Stimulated activated CD4-positive, alpha-beta T cell treated with anti-CD3 and anti-CD28 coated beads, TNF-alpha, amount 100 ng/mL, for 24 hours (primary cell): ENCODE measurements at regions not wholly inside any gene's neighbourhood (a gene's known extent, or its start where the extent isn't known, plus 50 kb on each side); places are given as distances from the start of the nearest gene placed in this dataset.

Experiments used
- DNase-seq, 3 experiments: peaks; one replicate each; pipeline ENCODE4 v3.0.0-alpha.2; 2020; ENCODE audit warnings: low read depth in 3 of 3

DNA sequence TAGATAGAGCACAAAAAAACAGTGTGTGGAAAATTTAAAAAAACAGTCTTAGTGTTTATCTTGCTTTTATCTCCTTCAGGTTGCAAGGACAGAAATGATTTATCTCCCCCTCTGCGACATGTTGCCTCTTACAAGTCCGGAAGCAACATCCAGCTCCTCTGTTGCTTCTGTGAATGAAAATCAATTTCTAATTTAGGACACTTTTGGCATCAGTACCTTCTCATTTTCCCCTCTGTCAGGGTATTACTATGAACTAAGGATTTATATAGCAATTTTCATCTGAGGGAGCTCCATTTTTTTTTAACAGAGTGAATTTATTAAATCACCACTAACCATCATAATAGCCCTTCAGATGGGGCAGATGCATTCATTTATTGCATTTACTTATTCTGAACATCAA is 116.6 kb upstream of the PLXNC1 start:
- DNase-seq = no peak

- DNase-seq = no peak
Observed at GRCh38 chr12:94032368-94032767, 116.0 kb upstream of the PLXNC1 start.

GRCh38 chr12:94033101-94033500 is 115.3 kb upstream of the PLXNC1 start:
- no peak for DNase-seq

DNA sequence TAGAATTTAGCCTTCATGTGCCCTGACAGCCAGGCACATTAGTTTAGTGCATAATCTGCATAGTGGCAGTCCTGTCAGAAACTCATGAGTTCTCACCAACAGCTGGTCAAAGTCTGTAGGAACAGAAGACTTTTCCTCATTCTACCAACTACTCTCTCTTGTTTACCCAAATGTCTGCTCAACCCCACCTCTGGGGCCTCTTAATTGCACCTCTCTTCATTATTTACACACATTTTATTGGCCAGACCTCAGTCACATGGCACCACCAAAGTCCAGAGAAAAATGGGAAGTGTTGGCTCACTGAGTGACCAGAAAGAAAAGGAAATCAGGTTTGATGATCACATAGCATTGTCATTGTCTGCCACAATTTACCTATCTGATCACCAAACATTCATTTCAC is 114.6 kb upstream of the PLXNC1 start:
- DNase-seq = no peak

DNA sequence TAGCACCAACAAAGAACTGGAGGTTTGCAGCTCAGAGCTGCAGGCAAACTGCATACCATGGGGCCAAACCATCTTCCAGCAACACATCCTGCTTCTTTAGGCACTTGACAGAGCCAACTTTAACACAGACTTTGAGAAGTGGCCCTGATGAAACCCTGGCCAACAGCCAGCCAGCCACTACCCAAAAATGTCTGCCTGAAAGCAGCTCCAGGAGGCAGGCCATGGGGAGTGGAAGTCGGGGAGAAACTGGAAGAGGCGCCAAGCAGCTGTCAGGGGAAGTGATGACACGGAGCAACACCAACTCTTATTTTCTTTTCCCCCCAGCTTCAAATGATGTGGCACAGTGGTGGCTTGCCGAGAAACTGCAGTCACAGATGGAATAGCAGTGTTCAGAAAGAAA is 110.9 kb upstream of the PLXNC1 start:
- no peak for DNase-seq

DNA sequence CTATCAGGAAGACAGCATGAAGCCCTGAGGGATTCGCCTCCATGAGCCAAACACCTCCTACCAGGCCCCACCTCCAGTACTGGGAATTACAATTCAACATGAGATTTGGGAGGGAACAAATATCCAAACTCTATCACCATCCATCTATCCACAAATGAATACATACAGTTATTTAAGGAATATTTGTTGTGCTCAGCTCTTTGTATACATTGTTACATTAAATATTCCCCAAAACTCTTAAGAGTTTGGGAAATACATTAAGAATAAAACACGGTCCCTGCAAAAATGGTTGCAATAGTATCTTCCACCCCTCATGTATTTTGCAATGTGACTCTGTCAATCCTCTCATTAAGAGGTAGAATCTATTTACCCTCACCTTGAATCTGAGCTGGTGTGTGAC is 109.8 kb upstream of the PLXNC1 start:
- DNase-seq = no peak

DNA sequence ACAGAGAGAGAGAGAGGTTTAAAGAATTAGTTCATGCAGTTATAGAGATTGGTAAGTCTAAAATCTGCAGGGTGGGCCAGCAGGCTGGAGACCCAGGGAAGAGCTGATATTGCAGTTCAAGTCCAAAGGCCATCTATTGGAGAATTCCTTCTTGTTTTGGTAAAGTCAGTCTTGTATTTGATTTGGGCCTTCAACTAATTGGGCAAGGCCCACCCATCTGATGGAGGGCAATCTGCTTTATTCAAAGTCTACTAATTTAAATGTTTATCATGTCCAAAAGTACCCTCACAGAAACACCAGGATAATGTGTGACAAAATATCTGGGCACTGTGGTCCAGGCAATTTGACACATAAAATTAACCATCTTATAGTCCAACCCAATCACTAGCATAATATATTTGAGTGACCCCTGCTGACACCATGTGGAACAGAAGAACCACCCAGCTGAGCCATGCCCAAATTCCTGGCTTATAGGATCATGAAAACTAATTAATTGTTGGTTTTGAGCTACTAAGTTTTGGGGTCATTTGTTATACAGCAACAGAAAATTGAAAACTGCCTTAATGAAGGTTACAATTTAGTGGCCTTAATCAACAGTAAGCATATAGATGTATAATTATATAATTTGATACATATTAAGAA is 109.1 kb upstream of the PLXNC1 start:
- no peak for DNase-seq

GRCh38 chr12:94039914-94040313 is 108.5 kb upstream of the PLXNC1 start:
- DNase-seq = no peak

- DNase-seq = no peak
Observed at GRCh38 chr12:94041850-94042249, 106.5 kb upstream of the PLXNC1 start.

DNA sequence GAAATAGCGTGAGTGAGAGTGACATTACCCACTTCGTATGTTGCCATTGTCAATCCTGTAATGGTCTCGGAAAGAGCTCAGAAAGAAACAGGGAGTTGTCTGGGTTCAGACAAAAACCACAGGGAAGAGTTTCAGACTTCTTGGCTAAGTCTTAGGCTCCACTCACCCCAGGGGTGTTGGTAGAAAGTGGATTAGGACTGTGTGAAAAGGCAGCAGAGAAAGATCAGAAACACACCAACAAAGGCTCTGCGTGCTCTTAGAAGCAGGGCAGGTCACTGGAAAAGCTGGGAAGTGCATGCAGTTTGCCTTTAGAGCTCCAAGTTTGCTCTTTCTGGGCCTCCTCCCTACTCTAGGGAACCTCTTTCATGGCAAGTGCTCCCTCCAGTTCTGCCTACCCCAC is 106.1 kb upstream of the PLXNC1 start:
- no peak for DNase-seq

GRCh38 chr12:94046626-94047410 is 101.6 kb upstream of the PLXNC1 start:
- no peak for DNase-seq

- DNase-seq = no peak
Observed at GRCh38 chr12:94047781-94048567, 100.4 kb upstream of the PLXNC1 start.

DNA sequence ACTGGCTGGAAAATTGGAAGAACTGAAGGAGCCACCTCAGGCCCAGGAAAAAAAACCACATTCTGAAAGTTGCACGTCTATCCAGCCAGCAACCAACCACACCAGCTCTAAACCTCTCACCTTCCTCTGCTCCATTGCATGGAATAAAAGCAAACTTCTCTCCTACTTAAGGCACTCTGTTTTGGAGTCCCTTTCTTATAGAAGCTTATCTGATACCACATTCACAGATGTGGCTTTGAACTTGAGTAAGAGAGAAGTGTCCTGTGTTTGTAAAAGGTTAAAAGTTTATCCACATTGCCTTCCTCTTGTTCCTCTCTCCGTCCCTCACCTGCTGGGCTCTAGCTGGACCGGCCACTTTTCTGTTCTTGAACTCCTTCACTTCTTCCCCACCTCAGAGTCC is 99.6 kb upstream of the PLXNC1 start:
- no peak for DNase-seq

DNA sequence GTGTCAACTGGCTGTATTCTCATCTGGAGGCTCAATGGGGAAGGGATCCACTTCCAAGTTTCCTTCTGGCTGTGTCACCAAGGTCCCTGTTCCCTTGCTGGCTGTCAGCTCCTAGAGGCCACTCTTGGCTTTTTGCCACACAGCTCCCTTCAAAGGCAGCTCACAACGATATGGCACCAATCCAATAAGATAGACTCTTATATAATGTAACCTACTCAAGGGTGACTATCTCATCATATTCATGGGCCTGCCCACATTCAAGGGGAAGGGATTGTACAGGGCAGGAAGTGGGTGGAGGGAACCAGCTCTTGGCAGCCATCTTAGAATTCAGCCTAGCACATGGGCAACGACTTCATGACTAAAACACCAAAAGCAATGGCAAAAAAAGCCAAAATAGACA is 98.7 kb upstream of the PLXNC1 start:
- no peak for DNase-seq

DNA sequence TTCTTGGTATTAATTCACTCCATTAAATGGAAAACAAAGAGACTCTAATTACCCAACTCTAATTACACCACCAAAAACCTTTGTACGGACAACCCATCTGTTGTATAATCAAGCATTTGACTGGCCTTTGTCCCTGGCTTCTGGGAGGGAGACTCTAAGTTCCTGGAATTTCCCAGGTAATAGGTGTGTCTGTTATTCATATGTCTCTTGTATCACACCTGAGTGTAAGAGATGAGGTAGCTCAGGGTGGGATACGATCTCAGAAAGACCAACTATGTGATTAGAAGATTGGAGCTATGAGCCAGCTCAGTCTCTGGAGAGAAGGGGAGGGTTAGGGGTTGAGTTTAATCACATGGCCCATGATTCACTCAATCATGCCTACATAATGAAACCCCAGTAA is 94.7 kb upstream of the PLXNC1 start:
- DNase-seq = no peak

GRCh38 chr12:94055528-94055927 is 92.8 kb upstream of the PLXNC1 start:
- DNase-seq = no peak

GRCh38 chr12:94056419-94057158 is 91.8 kb upstream of the PLXNC1 start:
- no peak for DNase-seq

DNA sequence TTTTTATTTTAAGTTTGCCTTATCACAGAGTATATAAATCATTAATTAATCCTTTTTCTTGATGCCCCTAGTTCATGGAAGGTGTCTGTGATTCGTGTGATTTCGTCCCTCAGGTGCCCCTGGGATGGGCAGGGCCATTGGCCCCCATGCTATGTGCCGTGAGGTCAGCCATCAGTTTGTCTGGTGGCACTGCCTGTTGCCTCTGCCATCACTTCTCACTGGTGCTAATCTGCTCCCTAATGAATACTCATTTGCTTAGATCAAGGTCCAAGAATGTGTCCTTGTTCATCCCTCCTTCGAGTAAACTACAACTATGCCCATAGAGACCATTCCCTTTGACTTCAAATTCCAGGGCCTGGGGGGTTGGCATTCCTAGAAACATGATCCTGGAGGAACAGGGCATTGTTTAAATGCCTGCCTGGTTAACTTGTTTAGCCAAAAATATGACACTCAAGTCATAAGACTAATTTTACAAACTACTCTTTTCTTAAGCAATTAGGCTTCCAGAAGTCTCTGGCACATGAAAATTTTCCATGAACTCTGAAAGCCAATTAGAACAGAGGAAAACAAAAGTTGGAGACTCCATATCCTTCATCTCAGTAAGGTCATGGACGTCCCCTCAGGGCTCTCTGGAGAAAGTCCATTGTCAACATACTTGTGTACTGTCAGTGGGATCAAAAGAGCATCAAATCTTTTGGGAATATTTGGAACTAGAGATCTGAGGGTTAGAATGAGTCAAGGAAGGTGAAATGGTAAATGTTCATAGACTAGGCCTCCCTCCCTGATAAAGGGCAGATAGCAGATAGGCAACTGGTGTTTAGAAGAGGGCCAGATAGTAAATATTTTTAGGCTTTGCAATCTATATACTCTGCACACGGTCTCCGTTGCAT is 90.9 kb upstream of the PLXNC1 start:
- no peak for DNase-seq

GRCh38 chr12:94059394-94060368 is 88.7 kb upstream of the PLXNC1 start:
- DNase-seq = no peak

DNA sequence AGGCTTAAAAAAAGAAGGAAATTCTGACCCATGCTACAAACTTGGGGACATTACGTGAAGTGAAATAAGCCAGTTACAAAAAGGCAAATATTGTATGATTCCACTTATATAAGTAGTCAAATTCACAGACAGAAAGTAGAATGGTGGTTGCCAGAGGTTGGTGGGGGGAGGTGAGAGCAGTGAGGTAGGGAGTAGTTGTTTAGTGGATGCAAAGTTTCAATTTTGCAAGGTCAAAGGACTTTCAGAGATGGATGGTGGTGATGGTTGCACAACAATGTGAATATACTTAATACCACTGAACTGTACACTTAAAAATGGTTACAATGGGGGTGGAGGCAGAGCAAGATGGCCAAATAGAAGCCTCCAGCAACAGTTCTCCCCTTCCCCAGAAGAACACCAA is 86.2 kb upstream of the PLXNC1 start:
- no peak for DNase-seq
